ENCODE measurements at regions not wholly inside any gene's neighbourhood (a gene's known extent, or its start where the extent isn't known, plus 50 kb on each side); places are given as distances from the start of the nearest gene placed in this dataset.

GRCh38 chr4:185875316-185875907 lies 63.4 kb upstream of the SORBS2 start:
- TF ChIP-seq RFX5 (IDR thresholded peaks at IDR 0.05; ENCODE audit: low read length) (no peak), TAF1 (IDR thresholded peaks at IDR 0.05; ENCODE audit: borderline replicate concordance, low read depth, low read length) (no peak), SMC3 (IDR thresholded peaks at IDR 0.05; ENCODE audit: low read depth, low read length) (no peak), MAX (IDR thresholded peaks at IDR 0.05; ENCODE audit: low read depth) (no peak), GABPA (IDR thresholded peaks at IDR 0.05; ENCODE audit: low read depth) (no peak), JUND (IDR thresholded peaks at IDR 0.05) (no peak), CHD2 (IDR thresholded peaks at IDR 0.05; ENCODE audit: low read length, partially characterized antibody) (no peak), ELF1 (IDR thresholded peaks at IDR 0.05) (no peak), NFIC (IDR thresholded peaks at IDR 0.05; ENCODE audit: borderline replicate concordance) (no peak), TCF12 (IDR thresholded peaks at IDR 0.05) (no peak)
- TF ChIP-seq, protein P1, sequence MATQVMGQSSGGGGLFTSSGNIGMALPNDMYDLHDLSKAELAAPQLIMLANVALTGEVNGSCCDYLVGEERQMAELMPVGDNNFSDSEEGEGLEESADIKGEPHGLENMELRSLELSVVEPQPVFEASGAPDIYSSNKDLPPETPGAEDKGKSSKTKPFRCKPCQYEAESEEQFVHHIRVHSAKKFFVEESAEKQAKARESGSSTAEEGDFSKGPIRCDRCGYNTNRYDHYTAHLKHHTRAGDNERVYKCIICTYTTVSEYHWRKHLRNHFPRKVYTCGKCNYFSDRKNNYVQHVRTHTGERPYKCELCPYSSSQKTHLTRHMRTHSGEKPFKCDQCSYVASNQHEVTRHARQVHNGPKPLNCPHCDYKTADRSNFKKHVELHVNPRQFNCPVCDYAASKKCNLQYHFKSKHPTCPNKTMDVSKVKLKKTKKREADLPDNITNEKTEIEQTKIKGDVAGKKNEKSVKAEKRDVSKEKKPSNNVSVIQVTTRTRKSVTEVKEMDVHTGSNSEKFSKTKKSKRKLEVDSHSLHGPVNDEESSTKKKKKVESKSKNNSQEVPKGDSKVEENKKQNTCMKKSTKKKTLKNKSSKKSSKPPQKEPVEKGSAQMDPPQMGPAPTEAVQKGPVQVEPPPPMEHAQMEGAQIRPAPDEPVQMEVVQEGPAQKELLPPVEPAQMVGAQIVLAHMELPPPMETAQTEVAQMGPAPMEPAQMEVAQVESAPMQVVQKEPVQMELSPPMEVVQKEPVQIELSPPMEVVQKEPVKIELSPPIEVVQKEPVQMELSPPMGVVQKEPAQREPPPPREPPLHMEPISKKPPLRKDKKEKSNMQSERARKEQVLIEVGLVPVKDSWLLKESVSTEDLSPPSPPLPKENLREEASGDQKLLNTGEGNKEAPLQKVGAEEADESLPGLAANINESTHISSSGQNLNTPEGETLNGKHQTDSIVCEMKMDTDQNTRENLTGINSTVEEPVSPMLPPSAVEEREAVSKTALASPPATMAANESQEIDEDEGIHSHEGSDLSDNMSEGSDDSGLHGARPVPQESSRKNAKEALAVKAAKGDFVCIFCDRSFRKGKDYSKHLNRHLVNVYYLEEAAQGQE (IDR thresholded peaks at IDR 0.05; ENCODE audit: low read depth, low read length) = no peak
- CTCF ChIA-PET = interaction anchor here (1.2 to 1.9 kb wide), 2 partner anchors 146 to 283 kb away, joined by 3 to 7 read pairs; no protein-coding TSS in a partner anchor
- Histone ChIP-seq H3K4me3 (ENCODE audit: low read depth in 2 of 2, low read length in 1 of 2) (no peak overlapping the region), H3F3A (replicated peaks; ENCODE audit: insufficient read depth) (peaks cover 8% of the 10 kb centered on the region), H3K4me1 (ENCODE audit: control insufficient read depth in 1 of 2, insufficient read depth in 2 of 2, low read depth in 1 of 2, low read length in 1 of 2) (peaks cover 0 to 18% of the 10 kb centered on the region in 2 experiments; a peak in 2 of 4 replicates), H3K9me3 (no peaks in the 10 kb centered on the region), H3K9me2 (no peaks in the 10 kb centered on the region; the same call in 1 of the 2 replicates), H2AFZ (ENCODE audit: low read depth) (no peak overlapping the region), H3K36me3 (replicated peaks in 1 of 2; ENCODE audit: control insufficient read depth in 1 of 2, insufficient read depth in 2 of 2, low read length in 1 of 2) (no peaks in the 10 kb centered on the region), H3K79me2 (ENCODE audit: insufficient read depth) (no peaks in the 10 kb centered on the region), H3K4me2 (no peak overlapping the region), H4K20me1 (ENCODE audit: insufficient read depth) (no peaks in the 10 kb centered on the region), H3K9ac (no peak overlapping the region), H3K27ac (ENCODE audit: low read depth in 2 of 2, low read length in 1 of 2) (peak overlapping the region in 1 of 2 experiments; percentile 43; a peak in 1 of 4 replicates), H3K27me3 (ENCODE audit: insufficient read depth) (no peaks in the 10 kb centered on the region)
- WGBS (ENCODE audit: low lambda C conversion rate) = 92% methylated on average over 6 of the region's 6 CpGs
- no peak for DNase-seq
- POLR2A ChIA-PET = interaction anchor here (1.1 kb wide), 1 partner anchor 10 kb away, joined by 3 read pairs; no protein-coding TSS in a partner anchor

DNA sequence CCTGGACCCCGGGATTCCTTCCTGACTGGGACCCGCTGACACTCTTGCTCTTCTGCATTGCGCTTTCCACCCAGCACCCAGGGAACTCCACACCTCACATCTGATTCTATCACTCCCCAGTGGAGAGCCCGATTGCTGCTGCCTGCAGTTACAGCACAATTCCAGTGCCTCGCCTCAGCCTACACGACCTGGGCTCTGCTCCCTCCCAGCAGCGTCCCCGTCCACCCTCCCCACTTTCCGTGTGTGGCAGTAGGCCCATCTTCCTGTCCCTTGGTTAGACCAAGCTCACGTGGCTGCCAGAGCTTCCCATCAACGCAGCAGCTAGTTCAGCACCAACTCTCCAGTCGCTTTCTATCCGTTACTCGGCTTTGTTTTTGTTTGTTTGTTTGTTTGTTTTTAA lies 66.6 kb upstream of the SORBS2 start:
- Histone ChIP-seq H3K27ac (ENCODE audit: low read depth in 2 of 2, low read length in 1 of 2) (peak overlapping the region in 1 of 2 experiments; percentile 11; a peak in 1 of 4 replicates), H3K9me3 (no peaks in the 10 kb centered on the region), H3K9ac (no peak overlapping the region), H3F3A (replicated peaks; ENCODE audit: insufficient read depth) (peaks cover 8% of the 10 kb centered on the region), H3K4me2 (no peak overlapping the region), H3K36me3 (replicated peaks in 1 of 2; ENCODE audit: control insufficient read depth in 1 of 2, insufficient read depth in 2 of 2, low read length in 1 of 2) (no peaks in the 10 kb centered on the region), H3K4me3 (ENCODE audit: low read depth in 2 of 2, low read length in 1 of 2) (no peak overlapping the region), H2AFZ (ENCODE audit: low read depth) (no peak overlapping the region), H4K20me1 (ENCODE audit: insufficient read depth) (no peaks in the 10 kb centered on the region), H3K79me2 (ENCODE audit: insufficient read depth) (no peaks in the 10 kb centered on the region), H3K4me1 (ENCODE audit: control insufficient read depth in 1 of 2, insufficient read depth in 2 of 2, low read depth in 1 of 2, low read length in 1 of 2) (peaks cover 0 to 10% of the 10 kb centered on the region in 2 experiments; a peak in 2 of 4 replicates), H3K9me2 (no peaks in the 10 kb centered on the region; the same call in 1 of the 2 replicates), H3K27me3 (ENCODE audit: insufficient read depth) (no peaks in the 10 kb centered on the region)
- no peak for DNase-seq
- ChIA-PET POLR2A (no interaction called here), CTCF (no interaction called here)
- 85% methylated on average over 14 of the region's 14 CpGs for WGBS (ENCODE audit: low lambda C conversion rate)
- TF ChIP-seq, protein P2, sequence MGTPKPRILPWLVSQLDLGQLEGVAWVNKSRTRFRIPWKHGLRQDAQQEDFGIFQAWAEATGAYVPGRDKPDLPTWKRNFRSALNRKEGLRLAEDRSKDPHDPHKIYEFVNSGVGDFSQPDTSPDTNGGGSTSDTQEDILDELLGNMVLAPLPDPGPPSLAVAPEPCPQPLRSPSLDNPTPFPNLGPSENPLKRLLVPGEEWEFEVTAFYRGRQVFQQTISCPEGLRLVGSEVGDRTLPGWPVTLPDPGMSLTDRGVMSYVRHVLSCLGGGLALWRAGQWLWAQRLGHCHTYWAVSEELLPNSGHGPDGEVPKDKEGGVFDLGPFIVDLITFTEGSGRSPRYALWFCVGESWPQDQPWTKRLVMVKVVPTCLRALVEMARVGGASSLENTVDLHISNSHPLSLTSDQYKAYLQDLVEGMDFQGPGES (IDR thresholded peaks at IDR 0.05; ENCODE audit: low read depth, low read length) = no peak
- TF ChIP-seq POLR2AphosphoS5 (IDR thresholded peaks at IDR 0.05; ENCODE audit: low read depth, low read length) (no peak), TEAD4 (IDR thresholded peaks at IDR 0.05; ENCODE audit: borderline replicate concordance, insufficient read depth) (no peak), YY1 (IDR thresholded peaks at IDR 0.05; ENCODE audit: low read depth) (no peak), GATA2 (CRISPR knock-in tag; IDR thresholded peaks at IDR 0.05) (no peak), FOSL2 (IDR thresholded peaks at IDR 0.05; ENCODE audit: borderline replicate concordance, low read depth) (no peak), MXI1 (IDR thresholded peaks at IDR 0.05; ENCODE audit: low read depth, low read length) (no peak), FOXJ3 (CRISPR knock-in tag; IDR thresholded peaks at IDR 0.05) (no peak), EZH2phosphoT487 (IDR thresholded peaks at IDR 0.05; ENCODE audit: borderline replicate concordance, low read depth) (no peak)
- TF ChIP-seq, protein P3, sequence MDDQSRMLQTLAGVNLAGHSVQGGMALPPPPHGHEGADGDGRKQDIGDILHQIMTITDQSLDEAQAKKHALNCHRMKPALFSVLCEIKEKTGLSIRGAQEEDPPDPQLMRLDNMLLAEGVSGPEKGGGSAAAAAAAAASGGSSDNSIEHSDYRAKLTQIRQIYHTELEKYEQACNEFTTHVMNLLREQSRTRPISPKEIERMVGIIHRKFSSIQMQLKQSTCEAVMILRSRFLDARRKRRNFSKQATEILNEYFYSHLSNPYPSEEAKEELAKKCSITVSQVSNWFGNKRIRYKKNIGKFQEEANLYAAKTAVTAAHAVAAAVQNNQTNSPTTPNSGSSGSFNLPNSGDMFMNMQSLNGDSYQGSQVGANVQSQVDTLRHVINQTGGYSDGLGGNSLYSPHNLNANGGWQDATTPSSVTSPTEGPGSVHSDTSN (IDR thresholded peaks at IDR 0.05) = no peak
